AG09309 (cell line): ENCODE measurements at regions not wholly inside any gene's neighbourhood (a gene's known extent, or its start where the extent isn't known, plus 50 kb on each side); places are given as distances from the start of the nearest gene placed in this dataset.
A peak's percentile ranks its signal among the peaks of the same experiment; 100 is the strongest.
"Not testable (repeated sequence)": the region's sequence is repeated elsewhere in the genome, so short reads cannot be mapped to it uniquely, and the experiment has no call there.

Experiments used
- DNase-seq: peaks from one replicate; pipeline ENCODE4 v3.0.0-alpha.2; 2010; ENCODE audit warnings: low read depth
- H3K4me3 ChIP-seq: 2 replicates; pipeline ENCODE4 v1.5.1; 2011; ENCODE audit warnings: mild to moderate bottlenecking, low read depth, low read length, moderate library complexity; ENCODE audit not compliant: control insufficient read depth
- CTCF ChIP-seq: IDR thresholded peaks from 2 replicates; pipeline ENCODE4 v1.5.1; 2011; ENCODE audit warnings: mild to moderate bottlenecking, low read depth, low read length, inconsistent platforms; ENCODE audit not compliant: insufficient read depth, control insufficient read depth; ENCODE audit errors: missing control alignments

GRCh38 chr7:106370542-106370941, 85.8 kb upstream of the NAMPT start:
- TF ChIP-seq CTCF, result no peak
- no peak for DNase-seq
- no peak overlapping the region for H3K4me3 ChIP-seq

- TF ChIP-seq CTCF, result no peak
- H3K4me3 ChIP-seq, result no peak overlapping the region
- no peak for DNase-seq
These were observed 85.0 kb upstream of the NAMPT start for GRCh38 chr7:106369816-106370215.

GRCh38 chr7:106369352-106369751, 84.6 kb upstream of the NAMPT start:
- no peak for TF ChIP-seq CTCF
- H3K4me3 ChIP-seq, result no peak overlapping the region
- peak; percentile 56 for DNase-seq

GRCh38 chr7:106367664-106368063, 82.9 kb upstream of the NAMPT start:
- no peak overlapping the region for H3K4me3 ChIP-seq
- no peak for DNase-seq
- TF ChIP-seq CTCF, result no peak

GRCh38 chr7:106367018-106367420, 82.2 kb upstream of the NAMPT start:
- H3K4me3 ChIP-seq, result no peak overlapping the region
- DNase-seq, result no peak
- peak; percentile 43 for TF ChIP-seq CTCF

- no peak for TF ChIP-seq CTCF
- DNase-seq, result no peak
- no peak overlapping the region for H3K4me3 ChIP-seq
These were observed 80.6 kb upstream of the NAMPT start for GRCh38 chr7:106365252-106366005.

- H3K4me3 ChIP-seq, DNase-seq: not testable (repeated sequence)
These were observed 77.7 kb upstream of the NAMPT start for GRCh38 chr7:106362507-106362906.
